HEK293 (cell line): ENCODE measurements at regions not wholly inside any gene's neighbourhood (a gene's known extent, or its start where the extent isn't known, plus 50 kb on each side); places are given as distances from the start of the nearest gene placed in this dataset.

Experiments
- CTCF ChIP-seq: fragments of 450-650 bp; formaldehyde crosslinking; IDR thresholded peaks from 2 replicates; pipeline ENCODE4 v1.5.1; 2016; ENCODE audit warnings: missing biosample characterization, missing genetic modification characterization
- PBX3 ChIP-seq: sonication (generic); formaldehyde crosslinking; IDR thresholded peaks from 2 replicates; pipeline ENCODE4 v1.8.1; 2022; ENCODE audit warnings: mild to moderate bottlenecking, moderate library complexity, missing genetic modification reagents
- PRDM1 ChIP-seq: fragments of 450-650 bp; formaldehyde crosslinking; IDR thresholded peaks from 2 replicates; pipeline ENCODE4; 2016; ENCODE audit warnings: missing biosample characterization, missing genetic modification characterization
- REPIN1 ChIP-seq: fragments of 450-650 bp; formaldehyde crosslinking; IDR thresholded peaks from 2 replicates; pipeline ENCODE4 v1.5.1; 2017; ENCODE audit warnings: missing biosample characterization, missing genetic modification characterization, low read depth
- REST ChIP-seq: fragments of 450-650 bp; formaldehyde crosslinking; IDR thresholded peaks from 2 replicates; pipeline ENCODE4 v1.5.1; 2016; ENCODE audit warnings: missing biosample characterization, missing genetic modification characterization
- ZBTB7A ChIP-seq: fragments of 450-650 bp; formaldehyde crosslinking; IDR thresholded peaks from 2 replicates; pipeline ENCODE4 v1.5.1; 2016; ENCODE audit warnings: low read depth, missing biosample characterization, missing genetic modification characterization
- ZNF114 ChIP-seq: fragments of 450-650 bp; formaldehyde crosslinking; IDR thresholded peaks from 2 replicates; pipeline ENCODE4 v1.5.0; 2017; ENCODE audit warnings: missing biosample characterization, missing genetic modification characterization
- ZNF146 ChIP-seq: fragments of 450-650 bp; formaldehyde crosslinking; IDR thresholded peaks from 2 replicates; pipeline ENCODE4 v1.5.1; 2016; ENCODE audit warnings: missing biosample characterization, missing genetic modification characterization
- ZNF580 ChIP-seq: fragments of 450-650 bp; formaldehyde crosslinking; IDR thresholded peaks from 2 replicates; pipeline ENCODE4 v1.5.1; 2016; ENCODE audit warnings: missing biosample characterization, missing genetic modification characterization
- ZNF610 ChIP-seq: fragments of 450-650 bp; formaldehyde crosslinking; IDR thresholded peaks from 2 replicates; pipeline ENCODE4 v1.5.1; 2016; ENCODE audit warnings: missing biosample characterization, missing genetic modification characterization, borderline replicate concordance
- ZNF639 ChIP-seq: fragments of 450-650 bp; formaldehyde crosslinking; IDR thresholded peaks from 2 replicates; pipeline ENCODE4 v1.5.1; 2016; ENCODE audit warnings: missing biosample characterization, missing genetic modification characterization

GRCh38 chr9:16069249-16069648, 516.4 kb downstream of the CCDC171 start:
- TF ChIP-seq CTCF (tag by site-specific recombination) (no peak), PBX3 (CRISPR knock-in tag) (no peak), ZBTB7A (tag by site-specific recombination) (no peak), ZNF610 (no peak), REPIN1 (tag by site-specific recombination) (no peak), ZNF580 (tag by site-specific recombination) (no peak), PRDM1 (tag by site-specific recombination) (no peak), ZNF146 (tag by site-specific recombination) (no peak), ZNF639 (tag by site-specific recombination) (no peak), ZNF114 (tag by site-specific recombination) (no peak), REST (tag by site-specific recombination) (no peak)
